ENCODE measurements at regions not wholly inside any gene's neighbourhood (a gene's known extent, or its start where the extent isn't known, plus 50 kb on each side); places are given as distances from the start of the nearest gene placed in this dataset.
"Not testable (repeated sequence)": the region's sequence is repeated elsewhere in the genome, so short reads cannot be mapped to it uniquely, and the experiment has no call there.

GRCh38 chr1:222061711-222062359 lies 319.9 kb upstream of the DUSP10 start:
- no peak for DNase-seq

DNA sequence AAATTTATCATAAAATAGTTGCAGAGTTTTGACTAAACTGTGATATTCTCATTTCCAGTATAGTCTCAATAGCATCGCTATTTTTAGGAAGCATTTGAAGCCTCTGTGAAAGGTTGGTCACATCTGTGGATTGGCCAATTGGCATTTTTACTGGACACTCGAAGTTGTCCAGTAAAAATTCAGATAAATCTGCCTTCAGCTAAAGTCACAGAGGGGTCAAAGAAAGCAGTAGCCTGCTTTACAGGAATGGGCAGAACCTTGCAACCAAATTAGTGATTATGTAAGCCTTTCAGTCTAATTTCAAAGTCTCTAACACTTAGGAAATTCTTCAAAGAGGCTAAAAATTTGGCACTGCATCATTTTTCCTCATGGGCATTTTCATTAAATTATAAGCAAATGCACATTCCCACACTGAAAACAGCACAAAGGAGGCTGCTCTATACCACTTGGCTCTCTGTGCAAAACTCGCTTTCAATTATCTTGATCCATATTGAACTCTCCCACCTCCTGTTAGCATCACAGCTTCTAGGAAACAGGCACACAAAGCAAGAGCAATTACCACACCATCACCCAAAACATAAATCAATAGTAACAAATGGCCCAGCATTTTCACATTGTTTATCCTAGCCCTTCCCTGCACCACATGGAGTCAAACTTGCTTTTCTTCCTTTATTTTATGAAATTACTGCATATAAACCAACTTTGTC lies 318.5 kb upstream of the DUSP10 start:
- DNase-seq, result no peak

DNA sequence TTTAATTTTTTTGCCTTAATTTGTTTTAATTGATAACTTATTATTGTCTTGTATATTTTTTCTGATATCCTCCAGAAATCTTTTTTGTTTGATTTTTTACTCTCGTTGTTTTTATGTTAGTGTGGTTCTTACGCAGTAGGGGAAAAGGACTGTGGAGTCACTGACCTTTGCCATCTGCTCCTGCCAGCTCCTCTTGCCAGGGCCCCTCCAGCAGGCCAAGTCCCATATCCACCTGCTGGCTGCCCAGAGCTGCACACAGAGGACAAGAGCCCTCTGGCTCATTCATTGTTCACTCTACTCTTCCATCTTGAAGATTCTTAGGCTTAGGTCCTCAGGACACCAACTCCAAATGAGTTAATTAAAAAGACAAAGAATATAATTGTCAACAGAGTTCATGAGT lies 316.4 kb upstream of the DUSP10 start:
- DNase-seq, result no peak

DNA sequence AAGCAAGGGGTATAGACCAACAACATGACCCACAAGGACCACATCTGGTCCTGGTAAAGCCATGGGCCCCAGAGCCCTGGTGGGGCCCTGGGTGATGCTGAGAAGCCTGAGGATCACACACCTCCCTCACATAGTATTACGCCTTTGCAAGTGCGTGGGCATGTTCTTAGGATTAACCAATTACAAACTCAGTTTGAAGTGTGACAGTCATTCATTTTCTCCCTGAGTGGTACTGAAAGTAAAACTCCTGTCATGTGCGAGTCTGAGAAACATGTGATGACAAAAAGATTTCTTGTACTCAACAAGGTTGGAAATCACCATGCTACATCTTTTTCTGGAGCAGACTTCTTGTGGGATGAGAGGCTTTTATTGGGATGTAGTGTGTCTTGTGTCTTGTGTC lies 315.3 kb upstream of the DUSP10 start:
- DNase-seq, result no peak

GRCh38 chr1:222054416-222054815 lies 312.5 kb upstream of the DUSP10 start:
- DNase-seq, result no peak

DNA sequence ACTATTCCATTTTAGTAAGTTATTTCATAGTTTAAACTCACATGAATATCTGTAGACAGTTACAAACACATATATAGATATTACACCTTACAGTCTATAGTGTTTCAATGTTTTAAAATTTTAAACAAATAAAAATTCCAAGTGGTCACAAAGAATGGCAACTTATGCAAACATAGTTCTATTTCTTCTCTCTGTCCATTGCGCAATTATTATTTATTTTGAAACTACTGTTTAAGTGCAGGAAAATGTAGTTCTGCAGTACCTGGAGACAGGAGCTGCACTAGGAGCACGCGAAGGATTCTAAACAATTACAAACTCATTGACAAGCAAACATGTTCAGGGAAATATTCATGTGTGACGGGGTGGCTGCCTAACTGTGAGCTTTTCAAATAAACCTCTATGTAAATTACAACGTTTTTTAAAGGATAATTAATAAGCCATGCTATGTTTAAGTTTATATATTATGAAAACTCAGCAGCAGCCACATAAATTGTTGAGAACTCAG lies 312.0 kb upstream of the DUSP10 start:
- DNase-seq, result no peak

DNA sequence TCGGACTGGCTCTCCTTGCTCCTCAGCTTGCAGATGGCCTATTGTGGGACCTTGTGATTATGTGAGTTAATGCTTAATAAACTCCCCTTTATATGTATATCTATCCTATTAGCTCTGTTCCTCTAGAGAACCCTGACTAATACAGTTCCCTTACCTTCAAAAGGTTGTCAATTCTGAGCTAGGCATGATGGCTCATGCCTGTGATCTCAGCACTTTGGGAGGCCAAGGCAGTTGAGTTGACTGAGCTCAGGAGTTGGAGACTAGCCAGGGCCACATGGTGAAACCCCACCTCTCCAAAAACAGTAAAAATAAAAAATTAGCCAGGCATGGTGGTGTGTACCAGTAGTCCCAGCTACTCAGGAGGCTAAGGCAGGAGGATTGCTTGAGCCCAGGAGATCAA lies 309.4 kb upstream of the DUSP10 start:
- not testable (repeated sequence) for DNase-seq

DNA sequence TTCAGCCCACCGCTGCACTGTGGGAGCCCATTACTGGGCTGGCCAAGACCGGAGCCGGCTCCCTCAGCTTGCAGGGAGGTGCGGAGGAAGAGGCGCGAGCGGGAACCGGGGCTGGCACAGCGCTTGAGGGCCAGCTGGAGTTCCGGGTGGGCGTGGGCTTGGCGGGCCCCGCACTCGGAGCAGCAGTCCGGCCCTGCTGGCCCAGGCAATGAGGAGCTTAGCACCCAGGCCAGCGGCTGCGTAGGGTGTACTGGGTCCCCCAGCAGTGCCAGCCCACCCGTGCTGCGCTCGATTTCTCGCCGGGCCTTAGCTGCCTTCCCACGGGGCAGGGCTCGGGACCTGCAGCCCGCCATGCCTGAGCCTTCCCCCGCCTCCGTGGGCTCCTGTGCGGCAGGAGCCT lies 307.8 kb upstream of the DUSP10 start:
- not testable (repeated sequence) for DNase-seq

GRCh38 chr1:222049176-222049575 lies 307.3 kb upstream of the DUSP10 start:
- DNase-seq, result no peak

GRCh38 chr1:222048094-222048595 lies 306.3 kb upstream of the DUSP10 start:
- DNase-seq, result no peak

- no peak for DNase-seq
Observed at GRCh38 chr1:222047366-222047765, 305.5 kb upstream of the DUSP10 start.

DNA sequence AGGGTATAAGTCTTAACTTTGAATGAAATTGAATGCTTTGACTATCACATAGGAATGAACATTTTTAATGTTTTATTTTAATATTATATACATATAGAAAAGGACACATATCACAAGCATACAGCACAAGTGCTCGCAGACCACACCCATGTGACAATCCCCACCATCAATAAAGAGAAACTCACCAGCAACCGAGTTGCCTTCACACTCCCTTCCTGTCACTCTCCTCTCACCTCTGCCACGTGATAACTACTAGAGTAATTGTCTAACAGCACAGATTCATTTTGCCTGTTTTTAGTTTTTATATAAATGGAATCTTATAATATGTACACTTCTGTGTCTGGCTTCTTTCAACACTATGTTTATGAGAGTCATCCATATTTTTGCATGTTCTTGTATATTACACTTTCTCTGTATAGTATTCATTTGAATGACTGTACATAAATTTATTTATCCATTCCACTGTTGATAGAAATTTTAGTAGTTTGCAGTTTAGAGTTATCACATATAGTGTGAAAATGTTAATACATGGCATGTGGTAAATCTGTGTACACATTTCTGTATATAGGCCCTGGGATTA lies 304.9 kb upstream of the DUSP10 start:
- DNase-seq, result no peak

- DNase-seq, result no peak
Observed at GRCh38 chr1:222045786-222046185, 303.9 kb upstream of the DUSP10 start.

DNA sequence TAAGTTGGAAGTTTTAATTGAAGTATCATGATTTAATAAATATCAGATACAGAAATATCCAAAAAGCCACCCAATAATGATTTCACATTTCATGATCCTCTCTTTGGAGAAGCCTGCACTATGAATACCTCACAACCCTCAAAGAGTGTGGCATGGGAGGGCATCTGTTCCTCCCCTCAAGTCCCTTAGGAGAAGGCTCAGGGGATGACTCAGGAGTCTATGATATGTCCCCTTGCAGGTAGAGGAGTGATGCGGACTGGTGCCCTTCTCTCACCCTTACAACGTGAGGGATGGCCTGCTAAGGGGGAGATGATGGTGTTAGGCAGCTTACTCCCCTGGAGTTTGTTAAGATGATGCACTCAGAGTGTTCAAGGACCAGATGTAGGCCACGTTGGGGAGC lies 303.3 kb upstream of the DUSP10 start:
- no peak for DNase-seq

- no peak for DNase-seq
Observed at GRCh38 chr1:222043444-222044292, 301.8 kb upstream of the DUSP10 start.

- DNase-seq, result no peak
Observed at GRCh38 chr1:222042120-222042519, 300.2 kb upstream of the DUSP10 start.

GRCh38 chr1:222040955-222041354 lies 299.1 kb upstream of the DUSP10 start:
- DNase-seq, result no peak

DNA sequence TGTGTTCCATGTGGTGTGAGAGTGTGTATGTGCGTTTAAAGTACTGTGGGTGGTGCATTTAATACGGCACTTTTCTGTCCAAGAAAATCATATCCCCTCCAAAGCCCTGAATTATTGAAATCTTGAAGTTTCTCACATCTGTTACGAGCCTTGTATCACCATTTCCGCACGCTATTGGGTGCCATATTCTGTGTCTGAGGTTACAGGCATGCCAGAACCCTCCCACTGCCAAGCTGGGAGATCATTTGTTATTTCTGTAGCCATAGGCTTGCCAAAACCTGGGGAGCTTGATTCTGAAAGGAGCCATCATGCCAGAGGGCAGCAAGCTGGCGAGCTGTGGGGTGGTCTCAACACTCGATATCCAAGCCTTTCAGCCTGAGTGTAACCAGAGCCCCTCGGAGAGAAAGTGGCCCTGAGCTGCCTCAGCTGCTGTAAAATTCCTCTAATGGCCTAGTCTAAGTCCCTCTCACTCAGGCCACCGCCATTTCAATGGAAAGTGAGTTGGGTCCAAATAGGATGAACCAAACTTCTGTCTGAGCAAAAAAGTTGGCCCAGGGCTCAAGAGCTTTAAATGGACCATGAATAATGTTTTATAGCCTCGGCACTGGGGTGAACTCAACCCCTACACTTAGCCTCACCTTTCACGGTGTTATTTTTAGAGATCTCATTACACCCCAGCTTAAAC lies 298.4 kb upstream of the DUSP10 start:
- DNase-seq, result no peak

DNA sequence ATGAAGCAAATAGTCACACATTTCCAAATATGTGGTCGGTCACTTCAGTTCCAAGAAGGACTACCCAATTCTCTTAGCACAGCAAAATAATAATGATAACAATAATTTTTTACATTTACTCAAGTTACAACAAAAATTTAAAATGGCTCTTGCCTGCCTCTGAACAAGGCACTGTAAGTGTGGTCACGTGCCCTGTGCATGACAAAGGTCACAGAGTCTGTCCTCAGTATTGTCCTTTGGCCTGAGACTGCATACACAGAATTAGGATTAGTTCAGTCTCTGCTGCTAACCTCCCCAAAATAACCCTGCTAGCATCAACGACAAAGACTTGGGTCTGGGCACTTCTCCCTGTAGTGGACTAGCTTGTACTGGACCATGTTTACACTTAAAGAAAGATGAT lies 297.1 kb upstream of the DUSP10 start:
- DNase-seq, result no peak

DNA sequence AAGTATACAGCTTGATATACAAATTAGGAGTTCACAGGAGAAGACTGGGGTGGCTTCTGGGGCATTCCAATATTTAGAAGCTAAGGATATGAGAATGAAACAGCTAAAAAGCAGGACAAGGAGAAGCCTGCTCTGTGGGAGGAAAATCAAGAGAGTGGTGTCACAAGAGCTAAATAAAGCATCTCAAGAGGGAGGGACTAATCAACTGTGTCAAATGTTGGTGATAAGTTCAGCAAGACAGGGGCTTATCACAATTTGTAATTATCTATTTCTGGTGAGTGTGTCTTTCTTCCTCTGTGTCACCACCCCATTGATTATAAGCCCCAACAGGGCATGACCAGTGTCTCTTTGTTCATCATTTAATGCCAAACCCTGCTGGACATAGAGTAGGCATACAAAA lies 295.8 kb upstream of the DUSP10 start:
- DNase-seq, result no peak

DNA sequence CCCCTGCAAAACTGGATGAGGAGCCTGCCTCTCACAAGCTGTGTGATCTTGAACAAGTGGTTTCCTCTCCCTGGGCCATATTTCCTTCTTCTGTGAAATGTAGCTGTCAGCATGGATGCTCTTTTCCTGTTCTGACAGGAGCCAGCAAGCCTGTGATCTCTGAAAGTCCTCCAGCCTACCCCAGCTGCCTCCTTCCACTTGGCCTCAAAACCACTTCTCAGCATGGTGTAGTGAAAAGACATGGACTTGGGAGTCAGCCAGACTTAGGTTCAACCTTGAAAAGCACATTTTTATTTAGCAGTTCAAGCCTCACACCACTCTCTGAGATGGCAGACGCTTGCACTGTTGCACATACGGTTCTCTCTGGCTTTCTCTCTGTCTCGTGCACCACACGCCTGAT lies 292.9 kb upstream of the DUSP10 start:
- DNase-seq, result no peak

- DNase-seq, result no peak
Observed at GRCh38 chr1:222033450-222033849, 291.6 kb upstream of the DUSP10 start.

Data from effector CD8-positive, alpha-beta T cell (primary cell).